ENCODE measurements at regions not wholly inside any gene's neighbourhood (a gene's known extent, or its start where the extent isn't known, plus 50 kb on each side); places are given as distances from the start of the nearest gene placed in this dataset.

GRCh38 chr1:24244519-24245268 lies 57.6 kb upstream of the IFNLR1 start:
- Histone ChIP-seq H3K27ac (ENCODE audit: control insufficient read depth, insufficient read depth, low read length) (no peak overlapping the region), H3K36me3 (ENCODE audit: control insufficient read depth in 2 of 2, extremely low read depth in 1 of 2, insufficient read depth in 2 of 2, low read length in 2 of 2) (no peaks in the 10 kb centered on the region), H3K4me3 (ENCODE audit: control insufficient read depth in 2 of 3, extremely low read depth in 1 of 3, insufficient read depth in 2 of 3, low read depth in 1 of 3, low read length in 3 of 3) (no peak overlapping the region), H2AFZ (ENCODE audit: control insufficient read depth, low read length) (no peak overlapping the region), H3K9me3 (ENCODE audit: control insufficient read depth, low read depth, low read length) (no peaks in the 10 kb centered on the region), H3K79me2 (ENCODE audit: control insufficient read depth, insufficient read depth, low read length) (no peaks in the 10 kb centered on the region), H3K4me2 (ENCODE audit: control insufficient read depth, extremely low read depth, insufficient read depth, low read depth, low read length) (no peak overlapping the region), H3K9me1 (ENCODE audit: control insufficient read depth, extremely low read depth, insufficient read depth, low read length) (no peaks in the 10 kb centered on the region), H3K9ac (ENCODE audit: control insufficient read depth, extremely low read depth, insufficient read depth, low read length) (no peak overlapping the region), H3K4me1 (ENCODE audit: control insufficient read depth, extremely low read depth, insufficient read depth, low read length) (no peaks in the 10 kb centered on the region), H3K27me3 (ENCODE audit: control insufficient read depth, extremely low read depth, insufficient read depth, low read length) (no peaks in the 10 kb centered on the region), H4K20me1 (ENCODE audit: control insufficient read depth, extremely low read depth, insufficient read depth, low read length) (no peaks in the 10 kb centered on the region)
- no peak for TF ChIP-seq EZH2 (IDR thresholded peaks at IDR 0.05; ENCODE audit: low read length)
- TF ChIP-seq CTCF (optimal IDR thresholded peaks at IDR 0.05 in 1 of 3, IDR thresholded peaks at IDR 0.05 in 1 of 3, conservative IDR thresholded peaks at IDR 0.05 in 1 of 3; ENCODE audit: extremely low read depth in 1 of 3, insufficient read depth in 2 of 3, low read length in 3 of 3): no peak
- dilution Hi-C loops (cut with MboI; ENCODE audit: extremely low pct_ligation_motif_present, low sequenced_read_pairs): no loop called here
- FAIRE-seq (peak; percentile 34), DNase-seq (ENCODE audit: low read depth, low spot score) (no peak)

- H3K27me3 ChIP-seq (ENCODE audit: control insufficient read depth, extremely low read depth, insufficient read depth, low read length): no peaks in the 10 kb centered on the region
- no peak overlapping the region for H3K9ac ChIP-seq (ENCODE audit: control insufficient read depth, extremely low read depth, insufficient read depth, low read length)
- no peaks in the 10 kb centered on the region for H3K9me1 ChIP-seq (ENCODE audit: control insufficient read depth, extremely low read depth, insufficient read depth, low read length)
- dilution Hi-C loops (cut with MboI; ENCODE audit: extremely low pct_ligation_motif_present, low sequenced_read_pairs): no loop called here
- H3K4me3 ChIP-seq (ENCODE audit: control insufficient read depth in 2 of 3, extremely low read depth in 1 of 3, insufficient read depth in 2 of 3, low read depth in 1 of 3, low read length in 3 of 3): no peak overlapping the region
- no peak for FAIRE-seq
- no peak overlapping the region for H2AFZ ChIP-seq (ENCODE audit: control insufficient read depth, low read length)
- H3K79me2 ChIP-seq (ENCODE audit: control insufficient read depth, insufficient read depth, low read length): no peaks in the 10 kb centered on the region
- DNase-seq (ENCODE audit: low read depth, low spot score): no peak
- no peaks in the 10 kb centered on the region for H3K9me3 ChIP-seq (ENCODE audit: control insufficient read depth, low read depth, low read length)
- no peak overlapping the region for H3K27ac ChIP-seq (ENCODE audit: control insufficient read depth, insufficient read depth, low read length)
- no peak overlapping the region for H3K4me2 ChIP-seq (ENCODE audit: control insufficient read depth, extremely low read depth, insufficient read depth, low read depth, low read length)
- H3K36me3 ChIP-seq (ENCODE audit: control insufficient read depth in 2 of 2, extremely low read depth in 1 of 2, insufficient read depth in 2 of 2, low read length in 2 of 2): no peaks in the 10 kb centered on the region
- no peaks in the 10 kb centered on the region for H4K20me1 ChIP-seq (ENCODE audit: control insufficient read depth, extremely low read depth, insufficient read depth, low read length)
- peaks cover 17% of the 10 kb centered on the region for H3K4me1 ChIP-seq (ENCODE audit: control insufficient read depth, extremely low read depth, insufficient read depth, low read length)
- TF ChIP-seq EZH2 (IDR thresholded peaks at IDR 0.05; ENCODE audit: low read length) (no peak), CTCF (optimal IDR thresholded peaks at IDR 0.05 in 1 of 3, IDR thresholded peaks at IDR 0.05 in 1 of 3, conservative IDR thresholded peaks at IDR 0.05 in 1 of 3; ENCODE audit: extremely low read depth in 1 of 3, insufficient read depth in 2 of 3, low read length in 3 of 3) (no peak)
These were observed 50.8 kb upstream of the IFNLR1 start for GRCh38 chr1:24237750-24238395.
